MCF 10A (cell line): ENCODE measurements at regions not wholly inside any gene's neighbourhood (a gene's known extent, or its start where the extent isn't known, plus 50 kb on each side); places are given as distances from the start of the nearest gene placed in this dataset.

ENCODE experiments used
- BruUV-seq: library from RNA; stranded (reverse); fragments of 400-500 nt; replicated peaks from 2 replicates; lab custom pipeline; 2021; lab: Mats Ljungman, UMichigan
- CTCF ChIA-PET: fragments of 300-600 bp; sonication (Branson Sonifier 250); formaldehyde crosslinking; extraction: SDS; loops from one replicate; lab custom pipeline; 2021; ENCODE audit warnings: antibody characterized with exemption, inconsistent platforms; lab: Yijun Ruan, JAX
- POLR2A ChIA-PET: fragments of 300-600, 350-650 bp; sonication (Branson Sonifier 250); formaldehyde crosslinking; extraction: SDS; loops from one replicate; lab custom pipeline; 2020; ENCODE audit warnings: antibody characterized with exemption, inconsistent platforms; lab: Yijun Ruan, JAX
- DNase-seq: peaks from one replicate; pipeline ENCODE4 v3.0.0-alpha.2; 2018; ENCODE audit not compliant: unreplicated experiment
- H3K27ac Mint-ChIP-seq: one replicate; pipeline ENCODE4 v1.8.0; 2022; ENCODE audit warnings: mild to moderate bottlenecking, low read depth, mixed read lengths; ENCODE audit not compliant: unreplicated experiment
- H3K27me3 Mint-ChIP-seq: one replicate; pipeline ENCODE4 v1.8.0; 2022; ENCODE audit warnings: mixed read lengths; ENCODE audit not compliant: insufficient read depth, unreplicated experiment
- H3K36me3 Mint-ChIP-seq: one replicate; pipeline ENCODE4 v1.8.0; 2022; ENCODE audit warnings: mild to moderate bottlenecking, moderate library complexity, mixed read lengths; ENCODE audit not compliant: insufficient read depth, unreplicated experiment
- H3K4me1 Mint-ChIP-seq: one replicate; pipeline ENCODE4 v1.8.0; 2022; ENCODE audit warnings: mixed read lengths; ENCODE audit not compliant: insufficient read depth, unreplicated experiment
- H3K4me3 Mint-ChIP-seq: one replicate; pipeline ENCODE4 v1.8.0; 2022; ENCODE audit warnings: mild to moderate bottlenecking, moderate library complexity, mixed read lengths; ENCODE audit not compliant: unreplicated experiment
- H3K9me3 Mint-ChIP-seq: one replicate; pipeline ENCODE4 v1.8.0; 2022; ENCODE audit warnings: mixed read lengths; ENCODE audit not compliant: unreplicated experiment
- CTCF ChIP-seq: fragments of 200-600 bp; IDR thresholded peaks from one replicate; pipeline ENCODE4 v1.8.0; 2022; ENCODE audit warnings: antibody characterized with exemption, mild to moderate bottlenecking; ENCODE audit not compliant: unreplicated experiment
- intact Hi-C: fragments of 100-400 bp; cut with micrococcal nuclease; formaldehyde crosslinking; loops from 2 replicates; pipeline ENCODE4 v1.14.1; 2022

GRCh38 chr5:82766206-82766605 is 311.0 kb downstream of the TMEM167A start:
- no TSS peak for BruUV-seq
- intact Hi-C loops, result no loop called here
- Mint-ChIP-seq H3K27ac (no peak overlapping the region), H3K4me3 (no peak overlapping the region), H3K4me1 (no peaks in the 10 kb centered on the region), H3K36me3 (no peaks in the 10 kb centered on the region), H3K9me3 (no peaks in the 10 kb centered on the region), H3K27me3 (no peaks in the 10 kb centered on the region)
- ChIA-PET CTCF (no interaction called here), POLR2A (no interaction called here)
- no peak for TF ChIP-seq CTCF
- DNase-seq, result no peak

- Mint-ChIP-seq H3K36me3 (no peaks in the 10 kb centered on the region), H3K4me1 (no peaks in the 10 kb centered on the region), H3K4me3 (no peak overlapping the region), H3K27ac (no peak overlapping the region), H3K9me3 (no peaks in the 10 kb centered on the region), H3K27me3 (no peaks in the 10 kb centered on the region)
- intact Hi-C loops, result no loop called here
- ChIA-PET CTCF (no interaction called here), POLR2A (no interaction called here)
- TF ChIP-seq CTCF, result no peak
- no TSS peak for BruUV-seq
- DNase-seq, result no peak
Observed at GRCh38 chr5:82765765-82766164, 311.4 kb downstream of the TMEM167A start.

DNA sequence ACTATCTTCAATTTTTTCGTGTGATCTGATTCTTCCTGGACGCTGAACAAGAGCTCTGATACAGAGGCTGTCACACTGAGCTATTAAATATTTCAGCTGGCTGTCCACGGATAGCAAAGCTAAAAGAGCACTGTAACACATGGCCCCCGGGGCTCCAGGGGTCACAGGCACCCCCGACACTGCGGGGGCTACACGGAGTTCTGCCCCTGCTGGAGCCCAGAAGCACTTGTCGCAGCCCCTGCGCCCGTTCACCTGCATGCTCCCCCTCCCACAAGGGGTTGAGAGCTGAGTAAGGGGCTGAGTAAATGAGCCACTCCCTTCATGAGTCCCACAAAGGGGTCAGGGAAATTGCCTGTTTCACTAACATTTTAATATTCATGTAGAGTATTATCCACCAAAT is 316.3 kb downstream of the TMEM167A start:
- Mint-ChIP-seq H3K4me1 (no peaks in the 10 kb centered on the region), H3K4me3 (no peak overlapping the region), H3K36me3 (no peaks in the 10 kb centered on the region), H3K27me3 (no peaks in the 10 kb centered on the region), H3K27ac (no peak overlapping the region), H3K9me3 (no peaks in the 10 kb centered on the region)
- no peak for DNase-seq
- ChIA-PET POLR2A (no interaction called here), CTCF (interaction anchor here (1.0 kb wide), 1 partner anchor 652 kb away, joined by 3 read pairs; no protein-coding TSS in a partner anchor)
- no peak for TF ChIP-seq CTCF
- BruUV-seq, result no TSS peak
- intact Hi-C loops, result no loop called here

- intact Hi-C loops, result no loop called here
Observed at GRCh38 chr5:82758881-82759280, 318.3 kb downstream of the TMEM167A start.

More at GRCh38 chr5:82758881-82759280, 318.3 kb downstream of the TMEM167A start:
- no peak for DNase-seq
- Mint-ChIP-seq H3K9me3 (no peaks in the 10 kb centered on the region), H3K27ac (no peak overlapping the region), H3K36me3 (no peaks in the 10 kb centered on the region), H3K4me1 (no peaks in the 10 kb centered on the region), H3K27me3 (no peaks in the 10 kb centered on the region), H3K4me3 (no peak overlapping the region)
- no TSS peak for BruUV-seq
- POLR2A ChIA-PET, result no interaction called here
- CTCF ChIA-PET, result no interaction called here
- no peak for TF ChIP-seq CTCF
